ENCODE measurements at regions not wholly inside any gene's neighbourhood (a gene's known extent, or its start where the extent isn't known, plus 50 kb on each side); places are given as distances from the start of the nearest gene placed in this dataset.

GRCh38 chr6:113691260-113691656, 165.9 kb upstream of the MARCKS start:
- Histone ChIP-seq H3K9ac (ENCODE audit: low read length) (no peak overlapping the region), H3K4me2 (ENCODE audit: low read length) (no peak overlapping the region), H3K4me3 (ENCODE audit: low read depth, low read length, poor library complexity, severe bottlenecking) (no peak overlapping the region), H3K9me2 (ENCODE audit: low read depth, low read length) (no peaks in the 10 kb centered on the region), H3K27ac (ENCODE audit: low read depth, low read length, poor library complexity, severe bottlenecking) (no peak overlapping the region), H4K20me1 (ENCODE audit: insufficient read depth, low read length) (no peaks in the 10 kb centered on the region), H3K79me2 (ENCODE audit: insufficient read depth, low read length) (no peaks in the 10 kb centered on the region), H3K36me3 (ENCODE audit: insufficient read depth, low read length) (no peaks in the 10 kb centered on the region), H2AFZ (ENCODE audit: low read length) (no peak overlapping the region), H3K27me3 (ENCODE audit: insufficient read depth, low read length) (no peaks in the 10 kb centered on the region), H3F3A (ENCODE audit: insufficient read depth, low read length) (no peaks in the 10 kb centered on the region), H3K9me3 (ENCODE audit: low read length) (no peaks in the 10 kb centered on the region), H3K4me1 (ENCODE audit: insufficient read depth, low read length, severe bottlenecking) (no peaks in the 10 kb centered on the region)
- TF ChIP-seq, protein P1, sequence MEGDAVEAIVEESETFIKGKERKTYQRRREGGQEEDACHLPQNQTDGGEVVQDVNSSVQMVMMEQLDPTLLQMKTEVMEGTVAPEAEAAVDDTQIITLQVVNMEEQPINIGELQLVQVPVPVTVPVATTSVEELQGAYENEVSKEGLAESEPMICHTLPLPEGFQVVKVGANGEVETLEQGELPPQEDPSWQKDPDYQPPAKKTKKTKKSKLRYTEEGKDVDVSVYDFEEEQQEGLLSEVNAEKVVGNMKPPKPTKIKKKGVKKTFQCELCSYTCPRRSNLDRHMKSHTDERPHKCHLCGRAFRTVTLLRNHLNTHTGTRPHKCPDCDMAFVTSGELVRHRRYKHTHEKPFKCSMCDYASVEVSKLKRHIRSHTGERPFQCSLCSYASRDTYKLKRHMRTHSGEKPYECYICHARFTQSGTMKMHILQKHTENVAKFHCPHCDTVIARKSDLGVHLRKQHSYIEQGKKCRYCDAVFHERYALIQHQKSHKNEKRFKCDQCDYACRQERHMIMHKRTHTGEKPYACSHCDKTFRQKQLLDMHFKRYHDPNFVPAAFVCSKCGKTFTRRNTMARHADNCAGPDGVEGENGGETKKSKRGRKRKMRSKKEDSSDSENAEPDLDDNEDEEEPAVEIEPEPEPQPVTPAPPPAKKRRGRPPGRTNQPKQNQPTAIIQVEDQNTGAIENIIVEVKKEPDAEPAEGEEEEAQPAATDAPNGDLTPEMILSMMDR (IDR thresholded peaks at IDR 0.05; ENCODE audit: low read length), result no peak

- Histone ChIP-seq H2AFZ (ENCODE audit: low read length) (no peak overlapping the region), H3K9ac (ENCODE audit: low read length) (no peak overlapping the region), H3K4me2 (ENCODE audit: low read length) (no peak overlapping the region), H4K20me1 (ENCODE audit: insufficient read depth, low read length) (no peaks in the 10 kb centered on the region), H3K4me1 (ENCODE audit: insufficient read depth, low read length, severe bottlenecking) (no peaks in the 10 kb centered on the region), H3K4me3 (ENCODE audit: low read depth, low read length, poor library complexity, severe bottlenecking) (no peak overlapping the region), H3K27me3 (ENCODE audit: insufficient read depth, low read length) (no peaks in the 10 kb centered on the region), H3K9me2 (ENCODE audit: low read depth, low read length) (no peaks in the 10 kb centered on the region), H3F3A (ENCODE audit: insufficient read depth, low read length) (no peaks in the 10 kb centered on the region), H3K27ac (ENCODE audit: low read depth, low read length, poor library complexity, severe bottlenecking) (no peak overlapping the region), H3K36me3 (ENCODE audit: insufficient read depth, low read length) (no peaks in the 10 kb centered on the region), H3K79me2 (ENCODE audit: insufficient read depth, low read length) (no peaks in the 10 kb centered on the region), H3K9me3 (ENCODE audit: low read length) (no peaks in the 10 kb centered on the region)
- no peak for TF ChIP-seq EZH2 (IDR thresholded peaks at IDR 0.05; ENCODE audit: borderline replicate concordance, low read length)
- TF ChIP-seq, protein P1 (IDR thresholded peaks at IDR 0.05; ENCODE audit: low read length), result no peak
Observed at GRCh38 chr6:113693851-113694250, 163.3 kb upstream of the MARCKS start.

DNA sequence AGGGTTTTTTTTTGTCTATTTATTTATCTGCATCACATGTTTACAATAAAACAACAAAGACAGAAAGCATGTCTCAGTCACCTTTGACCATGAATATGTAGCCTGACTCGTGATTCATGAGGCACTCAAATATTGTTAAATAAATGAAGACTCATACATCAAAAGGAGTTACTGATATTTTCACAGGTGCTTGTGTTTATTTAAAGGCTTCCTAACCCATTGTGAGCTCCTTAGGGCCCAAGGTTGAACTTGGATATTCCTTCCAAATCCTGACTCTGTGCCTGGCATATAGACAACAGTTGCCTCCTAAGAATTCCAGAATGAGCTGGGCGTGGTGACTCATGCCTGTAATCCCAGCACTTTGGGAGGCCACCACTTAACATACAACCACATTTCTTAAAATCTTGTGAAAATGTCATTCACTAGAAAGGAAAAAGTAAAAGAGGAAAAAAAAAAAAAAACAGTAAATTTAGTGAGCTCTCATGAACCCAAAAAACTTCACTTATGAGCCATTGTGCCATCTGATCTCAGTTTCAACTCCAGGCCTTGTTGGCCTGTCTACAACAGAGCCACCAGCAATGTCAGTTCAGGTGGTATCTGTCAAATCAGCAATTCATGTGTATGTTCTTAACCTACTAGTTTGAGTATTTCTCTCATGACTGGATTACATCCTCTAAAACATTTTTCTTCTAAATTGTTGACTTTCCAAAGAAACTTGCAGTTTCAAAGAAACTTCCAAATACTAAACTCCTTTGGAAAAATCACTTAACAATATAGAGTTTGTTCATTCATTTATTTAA, 162.7 kb upstream of the MARCKS start:
- Histone ChIP-seq H3K36me3 (ENCODE audit: insufficient read depth, low read length) (no peaks in the 10 kb centered on the region), H3K27ac (ENCODE audit: low read depth, low read length, poor library complexity, severe bottlenecking) (no peak overlapping the region), H3K79me2 (ENCODE audit: insufficient read depth, low read length) (no peaks in the 10 kb centered on the region), H3K4me2 (ENCODE audit: low read length) (no peak overlapping the region), H3K27me3 (ENCODE audit: insufficient read depth, low read length) (no peaks in the 10 kb centered on the region), H3K4me3 (ENCODE audit: low read depth, low read length, poor library complexity, severe bottlenecking) (no peak overlapping the region), H3K9me3 (ENCODE audit: low read length) (no peaks in the 10 kb centered on the region), H3K9me2 (ENCODE audit: low read depth, low read length) (no peaks in the 10 kb centered on the region), H2AFZ (ENCODE audit: low read length) (no peak overlapping the region), H3F3A (ENCODE audit: insufficient read depth, low read length) (no peaks in the 10 kb centered on the region), H3K9ac (ENCODE audit: low read length) (no peak overlapping the region), H3K4me1 (ENCODE audit: insufficient read depth, low read length, severe bottlenecking) (no peaks in the 10 kb centered on the region), H4K20me1 (ENCODE audit: insufficient read depth, low read length) (no peaks in the 10 kb centered on the region)
- TF ChIP-seq, protein P1 (IDR thresholded peaks at IDR 0.05; ENCODE audit: low read length), result no peak
